GM12873 (cell line): ENCODE measurements at regions not wholly inside any gene's neighbourhood (a gene's known extent, or its start where the extent isn't known, plus 50 kb on each side); places are given as distances from the start of the nearest gene placed in this dataset.

ENCODE experiments used
- TF ChIP-seq, protein P1 (sequence below): IDR thresholded peaks from 2 replicates; pipeline ENCODE4 v1.5.1; 2012; ENCODE audit warnings: low read depth, mild to moderate bottlenecking, moderate library complexity, low read length, control low read depth; ENCODE audit not compliant: insufficient read depth; ENCODE audit errors: missing control alignments

DNA sequence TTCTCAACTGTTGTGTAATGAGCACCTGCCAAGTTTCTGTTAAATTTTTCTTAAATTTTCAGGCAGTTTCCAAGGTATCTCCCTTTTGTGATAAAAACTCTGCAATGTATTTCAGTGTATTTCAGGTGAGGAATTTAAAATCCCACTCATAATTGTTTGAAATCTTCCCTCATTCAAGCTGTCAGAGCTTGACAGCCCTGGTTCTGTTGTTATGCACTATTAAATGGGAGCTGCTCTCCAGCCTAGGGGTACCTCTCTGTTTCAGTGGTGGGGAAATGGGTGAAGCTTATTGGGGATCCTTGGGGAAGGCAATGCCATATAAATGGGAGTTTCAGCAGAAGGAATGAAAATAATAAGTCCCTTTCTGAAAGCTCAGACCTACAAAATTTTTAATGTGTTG is 178.0 kb upstream of the TMCO5A start:
- TF ChIP-seq, protein P1, sequence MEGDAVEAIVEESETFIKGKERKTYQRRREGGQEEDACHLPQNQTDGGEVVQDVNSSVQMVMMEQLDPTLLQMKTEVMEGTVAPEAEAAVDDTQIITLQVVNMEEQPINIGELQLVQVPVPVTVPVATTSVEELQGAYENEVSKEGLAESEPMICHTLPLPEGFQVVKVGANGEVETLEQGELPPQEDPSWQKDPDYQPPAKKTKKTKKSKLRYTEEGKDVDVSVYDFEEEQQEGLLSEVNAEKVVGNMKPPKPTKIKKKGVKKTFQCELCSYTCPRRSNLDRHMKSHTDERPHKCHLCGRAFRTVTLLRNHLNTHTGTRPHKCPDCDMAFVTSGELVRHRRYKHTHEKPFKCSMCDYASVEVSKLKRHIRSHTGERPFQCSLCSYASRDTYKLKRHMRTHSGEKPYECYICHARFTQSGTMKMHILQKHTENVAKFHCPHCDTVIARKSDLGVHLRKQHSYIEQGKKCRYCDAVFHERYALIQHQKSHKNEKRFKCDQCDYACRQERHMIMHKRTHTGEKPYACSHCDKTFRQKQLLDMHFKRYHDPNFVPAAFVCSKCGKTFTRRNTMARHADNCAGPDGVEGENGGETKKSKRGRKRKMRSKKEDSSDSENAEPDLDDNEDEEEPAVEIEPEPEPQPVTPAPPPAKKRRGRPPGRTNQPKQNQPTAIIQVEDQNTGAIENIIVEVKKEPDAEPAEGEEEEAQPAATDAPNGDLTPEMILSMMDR: no peak

DNA sequence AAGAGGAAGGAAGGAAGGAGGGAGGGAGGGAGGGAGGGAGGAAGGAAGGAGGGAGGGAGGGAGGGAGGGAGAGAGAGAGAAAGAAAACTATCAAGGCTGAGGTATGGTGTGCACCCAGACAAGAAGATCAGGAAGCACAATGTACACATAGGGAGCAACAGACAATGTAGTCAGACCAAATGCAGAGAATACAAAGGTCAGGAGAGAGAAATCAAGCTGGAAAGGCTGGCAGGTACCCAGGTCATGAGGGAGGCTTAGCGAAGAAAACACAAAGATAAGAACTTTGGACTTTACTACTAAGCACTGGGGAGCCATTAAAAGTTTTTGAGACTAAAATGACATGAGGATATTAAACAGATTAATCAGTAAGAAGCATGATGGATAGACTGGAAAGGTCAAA is 176.0 kb upstream of the TMCO5A start:
- TF ChIP-seq, protein P1: no peak

DNA sequence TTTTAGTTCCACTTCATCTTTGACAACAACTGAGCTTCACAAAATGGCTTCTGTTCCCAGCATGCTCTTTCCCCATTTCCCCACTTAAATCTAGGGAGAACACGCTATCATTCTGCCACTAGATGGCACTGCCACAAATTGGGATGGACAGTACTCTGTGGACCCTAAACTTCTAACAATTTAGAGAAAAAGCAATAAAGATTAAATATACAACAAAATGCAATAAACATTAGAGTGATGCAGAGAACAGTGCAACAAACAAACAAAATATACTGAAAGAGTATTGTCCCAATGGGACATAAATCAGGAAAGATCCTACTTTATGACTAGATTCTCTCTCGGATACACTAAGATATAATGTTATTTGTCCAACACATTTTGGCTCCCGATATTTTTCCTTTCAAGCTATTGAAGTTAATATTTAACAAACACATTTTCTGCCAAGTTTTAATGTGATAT is 169.7 kb upstream of the TMCO5A start:
- TF ChIP-seq, protein P1: peak; percentile 50

DNA sequence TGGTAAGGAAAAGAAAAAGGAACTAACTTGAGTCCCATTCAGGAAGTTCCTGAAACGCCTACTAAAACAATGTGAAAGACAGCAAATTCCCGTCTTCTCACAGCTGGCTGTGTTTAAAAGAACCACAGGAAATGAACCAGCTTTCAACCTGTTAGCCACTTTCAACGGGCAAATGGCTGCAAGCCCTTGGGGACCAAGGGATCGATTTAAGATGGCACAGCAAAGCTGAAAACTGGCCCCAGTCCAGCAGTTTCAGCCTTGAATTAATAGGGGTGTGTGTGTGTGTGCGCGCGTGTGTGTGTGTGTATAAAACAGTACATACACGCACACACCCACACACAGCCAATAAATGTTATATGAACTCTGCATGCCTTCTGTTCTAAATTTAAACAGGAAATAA is 168.7 kb upstream of the TMCO5A start:
- TF ChIP-seq, protein P1: no peak

DNA sequence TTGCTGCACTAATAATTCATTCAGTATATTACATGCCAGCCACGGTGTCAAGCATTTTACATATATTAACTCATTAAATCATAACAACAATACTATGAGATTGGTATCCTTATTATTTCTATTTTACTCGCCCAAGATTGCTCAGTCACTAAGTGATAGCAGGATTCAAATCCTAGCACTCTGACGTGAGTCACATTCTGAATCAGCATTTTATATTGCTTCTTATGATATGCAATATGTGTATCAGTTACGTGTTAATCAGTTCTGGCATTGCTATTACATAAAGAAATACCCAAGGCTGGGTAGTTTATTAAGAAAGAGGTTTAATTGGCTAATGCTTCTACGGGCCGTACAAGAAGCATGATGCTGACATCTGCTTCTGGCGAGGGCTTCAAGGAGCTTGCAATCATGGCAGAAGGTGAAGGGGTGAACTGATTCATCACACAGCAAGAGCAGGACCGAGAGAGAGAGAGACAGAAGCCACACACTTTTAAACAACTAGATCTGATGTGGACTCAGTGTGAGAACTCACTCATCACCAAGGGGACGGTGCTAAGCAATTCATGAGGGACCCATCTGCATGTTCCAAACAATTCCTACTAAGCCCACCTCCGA is 166.5 kb upstream of the TMCO5A start:
- TF ChIP-seq, protein P1: no peak

DNA sequence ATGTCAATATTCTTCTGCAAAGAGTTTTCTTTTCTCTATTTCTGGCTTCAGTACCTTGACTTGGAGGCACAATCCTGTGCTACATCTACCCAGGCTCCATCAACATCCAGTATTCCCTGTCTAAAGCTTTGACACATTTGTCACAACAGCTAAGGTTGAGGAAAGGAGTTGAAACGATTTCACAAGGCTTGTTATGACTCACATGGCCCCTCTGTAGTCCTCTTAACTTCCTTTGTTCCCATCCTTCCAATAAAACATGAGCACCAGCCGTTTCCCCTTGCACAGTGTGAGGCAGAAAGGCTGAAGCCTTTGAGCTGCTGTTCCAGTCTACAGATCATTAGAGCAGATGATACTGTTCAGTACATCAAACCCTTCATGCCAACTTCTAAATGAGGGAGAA is 163.0 kb upstream of the TMCO5A start:
- TF ChIP-seq, protein P1: no peak

DNA sequence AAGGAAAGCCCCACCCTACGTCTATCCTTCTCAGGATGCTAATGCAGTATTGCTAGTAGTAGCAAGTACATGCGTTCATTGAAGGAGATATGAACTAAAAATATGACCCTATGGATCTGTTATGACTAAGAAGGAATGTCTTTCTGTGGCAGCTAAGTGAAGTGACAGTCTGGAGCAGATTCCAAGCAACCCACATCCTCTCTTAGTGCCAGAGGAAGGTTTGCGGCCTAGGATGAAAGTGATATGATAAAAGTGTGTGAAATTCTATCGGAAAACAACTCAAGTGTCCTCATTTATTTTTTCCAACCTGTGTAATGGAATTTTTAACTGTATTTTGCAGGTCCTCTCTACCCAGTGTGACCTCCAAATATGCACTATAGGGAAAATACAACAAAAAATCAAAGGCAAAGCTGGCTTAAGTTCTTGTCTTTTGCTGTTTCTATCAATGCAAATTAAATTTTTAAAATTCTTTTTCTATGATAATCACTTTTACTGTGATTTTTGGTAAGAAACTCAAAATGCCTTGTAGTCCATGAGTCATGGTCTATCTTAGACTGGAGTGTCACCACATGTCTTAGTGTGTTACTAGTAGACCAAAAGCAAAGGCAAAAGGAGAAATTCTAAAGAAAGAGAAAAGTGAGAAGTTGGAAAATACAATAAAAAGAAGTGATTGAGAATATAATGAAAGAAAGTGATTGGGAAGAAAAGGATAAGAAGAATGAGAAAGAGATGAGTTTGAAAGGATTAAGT is 161.2 kb upstream of the TMCO5A start:
- TF ChIP-seq, protein P1: no peak
